Kidney glomerular epithelial cell (primary cell): ENCODE measurements at regions not wholly inside any gene's neighbourhood (a gene's known extent, or its start where the extent isn't known, plus 50 kb on each side); places are given as distances from the start of the nearest gene placed in this dataset.
"Not testable (repeated sequence)": the region's sequence is repeated elsewhere in the genome, so short reads cannot be mapped to it uniquely, and the experiment has no call there.

Experiments
- DNase-seq: peaks from one replicate; lab custom pipeline; 2025; lab: John Stamatoyannopoulos, UW

DNA sequence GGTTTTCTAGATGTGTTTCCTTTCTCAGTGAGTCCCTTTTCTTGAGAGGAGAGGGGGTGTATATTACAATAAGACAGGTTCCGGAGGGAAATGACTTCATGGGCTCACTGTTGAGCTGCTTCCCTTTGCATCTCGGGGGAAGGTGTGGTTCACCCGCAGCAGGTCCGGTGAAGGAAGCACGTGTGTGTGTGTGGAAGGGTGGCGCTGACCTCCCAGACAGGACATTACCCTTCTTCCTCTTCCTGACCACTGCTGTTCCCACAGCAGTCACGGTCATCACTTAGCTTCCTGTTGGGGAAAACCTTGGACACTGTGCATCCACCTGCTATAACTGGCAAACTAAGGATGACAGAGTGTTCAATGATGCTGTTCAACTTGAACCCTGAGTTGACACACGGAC, 83.6 kb downstream of the PLEKHG1 start:
- DNase-seq, result no peak

- no peak for DNase-seq
These were observed 84.5 kb downstream of the PLEKHG1 start for GRCh38 chr6:150684161-150684560.

DNA sequence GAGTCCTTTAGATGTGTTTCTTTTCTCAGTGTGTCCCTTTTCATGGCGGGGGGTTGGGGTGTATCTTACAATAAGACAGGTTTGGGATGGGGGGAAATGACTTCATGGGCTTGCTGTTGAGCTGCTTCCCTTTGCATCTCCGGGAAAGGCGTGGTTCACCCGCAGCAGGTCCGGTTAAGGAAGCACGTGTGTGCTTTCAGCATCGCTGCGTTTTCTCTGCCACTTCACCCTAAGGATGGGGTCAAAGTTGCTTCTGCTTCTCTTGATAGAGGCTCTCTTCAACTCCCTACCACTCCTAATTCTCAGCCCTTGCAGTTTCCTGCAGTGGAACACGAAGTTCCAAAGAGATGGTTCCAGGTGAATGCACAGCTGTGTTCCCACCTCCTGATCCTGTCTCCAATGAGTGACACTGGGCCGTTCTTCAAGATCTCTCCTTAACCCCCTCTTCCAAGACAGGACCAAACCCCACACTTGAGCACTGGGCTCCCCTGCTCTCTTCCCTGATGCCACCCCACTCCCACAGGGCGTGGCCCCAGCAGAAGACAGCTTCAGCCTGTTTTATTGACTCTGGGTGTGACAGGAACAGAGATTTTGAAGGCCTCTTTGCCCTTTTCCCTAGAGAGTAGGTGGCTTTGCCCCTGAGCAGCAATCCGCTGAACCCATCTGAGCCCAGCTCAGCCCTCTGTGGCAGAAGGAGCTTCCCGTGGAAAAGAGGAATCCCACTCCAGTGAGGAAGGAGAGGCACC, 85.2 kb downstream of the PLEKHG1 start:
- DNase-seq, result no peak

DNA sequence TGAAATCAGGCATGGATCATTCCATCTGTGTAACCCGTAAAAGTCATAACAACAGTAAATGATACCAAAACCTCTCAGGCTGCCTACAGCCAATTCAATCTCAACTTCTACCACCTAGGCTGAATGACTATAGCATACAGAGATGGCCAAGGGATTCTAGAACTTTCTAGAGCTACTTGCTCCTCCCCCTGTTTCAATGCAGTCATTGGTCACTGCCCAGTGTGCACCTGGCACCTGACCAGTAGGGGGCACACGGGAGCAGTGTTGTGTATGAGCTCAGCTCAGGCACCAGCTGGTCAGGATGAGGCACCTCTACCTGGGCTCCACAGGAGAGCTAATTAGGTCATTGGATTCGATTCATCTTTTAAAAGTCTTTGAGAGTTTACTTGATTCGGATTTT, 86.2 kb downstream of the PLEKHG1 start:
- peak; percentile 28 for DNase-seq

DNA sequence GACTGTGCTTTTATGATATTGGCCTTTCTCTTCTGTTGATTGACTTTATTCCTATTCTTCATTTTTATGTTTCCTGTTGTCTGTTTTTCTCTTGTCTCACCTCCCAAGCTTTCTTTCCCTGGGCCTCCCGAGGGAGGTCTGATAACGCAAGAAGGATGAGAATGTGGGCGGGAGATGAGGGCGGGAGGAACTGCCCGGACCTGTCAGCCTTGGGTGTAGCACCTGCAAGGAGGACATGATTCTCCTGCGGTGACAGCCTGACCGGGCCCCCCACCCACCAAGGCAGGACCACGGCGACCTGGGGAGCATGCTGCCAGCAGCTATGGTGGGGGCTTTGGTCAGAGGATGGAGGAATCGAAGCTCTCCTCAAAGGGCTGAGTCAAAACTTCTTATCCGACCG, 86.9 kb downstream of the PLEKHG1 start:
- DNase-seq, result no peak

GRCh38 chr6:150687508-150687907, 87.8 kb downstream of the PLEKHG1 start:
- no peak for DNase-seq

- no peak for DNase-seq
These were observed 90.4 kb downstream of the PLEKHG1 start for GRCh38 chr6:150689900-150690590.

- DNase-seq, result no peak
These were observed 91.0 kb downstream of the PLEKHG1 start for GRCh38 chr6:150690681-150691080.

- no peak for DNase-seq
These were observed 91.8 kb downstream of the PLEKHG1 start for GRCh38 chr6:150691463-150691862.

- DNase-seq, result no peak
These were observed 92.9 kb downstream of the PLEKHG1 start for GRCh38 chr6:150692604-150693003.

DNA sequence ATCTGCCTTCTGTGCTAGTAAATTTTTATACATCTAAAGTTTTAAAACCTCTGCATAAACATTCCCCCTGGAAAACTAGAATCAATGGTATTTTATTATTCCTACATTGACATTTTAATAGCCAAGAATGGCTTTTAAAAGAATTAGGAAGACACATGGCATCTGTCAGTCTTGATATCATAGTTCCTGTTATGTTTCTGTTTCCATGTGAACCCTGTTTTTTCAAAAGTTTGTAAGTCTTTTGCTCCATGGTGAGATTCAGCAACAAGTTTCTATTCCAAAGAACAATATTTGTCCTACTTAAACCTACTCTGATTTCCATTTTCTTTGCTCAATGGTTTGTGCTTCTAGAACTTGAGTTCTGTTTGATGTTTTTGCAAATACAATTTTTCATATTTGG, 95.2 kb downstream of the PLEKHG1 start:
- no peak for DNase-seq

- DNase-seq, result peak; percentile 45
These were observed 96.0 kb downstream of the PLEKHG1 start for GRCh38 chr6:150695652-150696051.

DNA sequence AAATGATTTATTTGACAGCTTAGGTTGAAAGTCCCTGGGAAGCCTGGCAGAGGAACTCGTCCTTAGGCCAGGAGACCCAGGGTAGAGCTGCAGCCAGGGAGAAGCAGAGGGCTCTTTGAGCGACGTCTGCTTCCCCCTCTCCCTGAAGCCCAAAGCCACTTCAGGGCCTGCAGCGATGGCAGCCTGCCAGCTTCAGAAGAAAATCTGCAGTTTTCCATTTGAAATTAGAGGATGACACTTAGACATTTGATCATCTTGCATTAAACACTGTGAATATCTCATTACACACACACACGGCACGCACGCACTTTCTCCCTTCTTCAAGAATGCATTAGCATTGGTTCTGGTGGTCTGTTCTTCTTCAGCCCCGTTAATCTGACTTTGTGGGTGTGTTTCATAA, 96.5 kb downstream of the PLEKHG1 start:
- DNase-seq, result no peak

DNA sequence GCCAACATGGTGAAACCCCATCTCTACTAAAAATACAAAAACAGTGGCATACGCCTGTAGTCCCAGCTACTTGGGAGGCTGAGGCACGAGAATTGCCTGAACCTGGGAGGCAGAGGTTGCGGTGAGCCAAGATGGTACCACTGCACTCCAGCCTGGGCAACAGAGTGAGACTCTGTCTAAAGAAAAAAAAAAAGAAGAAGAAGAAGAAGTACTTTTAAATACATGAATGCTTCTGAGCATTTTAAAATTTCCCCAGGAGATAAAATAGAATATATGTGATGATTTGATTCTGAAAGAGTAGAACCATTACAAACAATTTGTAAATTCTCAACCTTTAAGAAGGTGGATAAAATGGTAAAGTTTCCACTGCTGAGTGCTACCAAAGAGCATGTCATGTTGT, 97.2 kb downstream of the PLEKHG1 start:
- DNase-seq, result not testable (repeated sequence)

DNA sequence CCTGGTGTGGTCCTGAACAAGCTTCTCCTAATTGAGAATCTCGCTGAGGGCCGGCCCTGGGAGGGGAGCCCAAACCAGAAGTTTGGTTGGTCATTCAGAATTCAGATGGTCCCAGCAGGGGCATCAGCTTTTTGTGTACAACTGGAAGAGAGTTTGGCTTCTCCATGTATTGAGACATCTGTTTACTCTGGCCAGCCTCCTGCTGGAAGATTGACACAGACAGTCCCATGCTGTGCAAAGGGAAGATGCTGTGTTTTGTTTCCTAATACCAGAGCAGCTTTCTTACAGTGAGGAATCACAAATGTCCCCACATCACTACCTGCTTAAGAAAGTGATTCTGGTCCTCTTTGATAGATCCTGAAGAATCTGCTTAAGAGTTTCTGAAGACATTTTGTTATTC, 97.8 kb downstream of the PLEKHG1 start:
- no peak for DNase-seq

GRCh38 chr6:150698391-150698790, 98.7 kb downstream of the PLEKHG1 start:
- no peak for DNase-seq

DNA sequence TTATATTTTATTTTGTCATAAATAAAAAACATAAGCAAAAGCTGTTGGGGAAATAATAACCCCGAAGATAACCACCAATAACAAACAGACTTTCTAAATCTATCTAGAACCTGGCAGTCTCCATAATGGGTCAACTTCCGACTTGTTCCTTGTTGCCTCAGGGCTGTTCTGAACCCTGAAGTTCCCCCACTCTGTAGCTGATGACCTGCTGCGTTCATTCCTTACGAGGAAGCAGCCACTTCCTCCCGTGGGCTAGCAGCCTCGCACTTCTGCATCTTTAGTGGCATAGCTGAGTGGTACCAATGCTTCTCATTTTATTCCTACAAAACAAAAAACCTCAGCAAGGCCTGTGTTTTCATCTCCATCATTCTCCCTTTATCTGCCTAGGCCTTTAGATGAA, 103.0 kb downstream of the PLEKHG1 start:
- DNase-seq, result no peak

- DNase-seq, result no peak
These were observed 104.9 kb downstream of the PLEKHG1 start for GRCh38 chr6:150704447-150705192.

GRCh38 chr6:150705392-150705791, 105.7 kb downstream of the PLEKHG1 start:
- no peak for DNase-seq

- no peak for DNase-seq
These were observed 110.6 kb downstream of the PLEKHG1 start for GRCh38 chr6:150710236-150710635.

GRCh38 chr6:150711061-150711460, 111.4 kb downstream of the PLEKHG1 start:
- no peak for DNase-seq

DNA sequence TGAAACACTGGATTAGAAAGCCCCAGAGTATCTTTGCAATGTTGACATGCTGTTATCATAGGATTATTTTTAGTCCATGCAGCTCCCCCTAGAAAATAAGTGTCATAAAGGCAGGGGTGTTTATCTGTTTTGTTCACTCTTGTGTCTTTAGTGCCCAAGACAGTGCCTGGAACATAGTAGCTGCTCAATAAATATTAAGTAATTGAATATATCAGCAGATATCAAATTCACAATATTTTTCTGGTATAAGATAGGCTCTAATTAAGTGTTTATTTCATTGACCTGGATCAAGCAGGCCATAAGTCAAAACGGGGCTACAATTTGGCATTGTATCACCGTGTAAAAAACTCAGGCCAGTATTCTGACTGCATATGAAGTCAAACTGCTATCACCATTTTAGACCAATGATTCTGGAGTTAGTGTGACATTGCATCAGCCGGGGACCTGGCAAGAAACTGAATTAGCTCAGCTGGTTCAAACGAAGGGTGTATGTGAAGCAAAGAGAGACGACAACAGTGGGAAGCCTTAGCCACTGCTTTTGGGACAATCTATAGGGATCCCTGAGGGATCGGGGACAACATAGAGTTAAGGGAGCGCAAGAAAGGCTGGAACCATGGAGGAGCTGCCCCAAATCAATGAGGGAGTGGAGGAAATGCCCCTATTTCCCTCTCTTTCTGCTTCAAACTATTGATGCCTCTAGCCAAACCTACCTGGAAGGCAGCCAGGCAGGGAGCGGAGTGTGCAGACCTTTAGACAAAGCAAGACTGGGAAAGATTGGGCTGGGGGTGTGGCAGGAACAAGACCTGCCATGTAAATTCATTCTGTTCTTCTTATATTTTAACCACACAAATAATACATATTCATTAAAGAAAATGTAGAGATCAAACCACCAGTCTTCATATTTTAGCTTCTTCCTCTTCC, 112.2 kb downstream of the PLEKHG1 start:
- DNase-seq, result no peak
